Peyer's patch (tissue), 4 donors: ENCODE measurements at regions not wholly inside any gene's neighbourhood (a gene's known extent, or its start where the extent isn't known, plus 50 kb on each side); places are given as distances from the start of the nearest gene placed in this dataset.

Experiments used
- DNase-seq, 3 donors: peaks; one replicate each; pipeline ENCODE4 v3.0.0-alpha.2; 2017 to 2019
- H3K27ac ChIP-seq, 4 donors: fragments of 200-600 bp; sonication (generic); one replicate each; pipeline ENCODE4 v1.5.1; 2016 to 2019
- H3K27me3 ChIP-seq, 2 donors: fragments of 200-600 bp; sonication (generic); one replicate each; pipeline ENCODE4 v1.5.1; 2019
- H3K36me3 ChIP-seq, 3 donors: fragments of 200-600 bp; sonication (generic); one replicate each; pipeline ENCODE4 v1.5.1; 2016 to 2019
- H3K4me1 ChIP-seq, 4 donors: fragments of 200-600 bp; sonication (generic); one replicate each; pipeline ENCODE4 v1.5.1; 2016 to 2019
- H3K4me3 ChIP-seq, 4 donors: fragments of 200-600 bp; sonication (generic); 1 replicate in 3 of 4; 2 replicates in 1 of 4; pipeline ENCODE4 v1.5.1; 2016 to 2019; ENCODE audit warnings: mild to moderate bottlenecking in 1 of 4
- H3K9me3 ChIP-seq, 4 donors: fragments of 200-600 bp; sonication (generic); one replicate each; pipeline ENCODE4 v1.5.1; 2016 to 2019; ENCODE audit warnings: mild to moderate bottlenecking in 1 of 4
- POLR2A ChIP-seq, 2 donors: fragments of 450-650 bp; IDR thresholded peaks; one replicate each; pipeline ENCODE4 v1.5.1; 2017; ENCODE audit warnings: antibody characterized with exemption in 2 of 2, mild to moderate bottlenecking in 2 of 2, moderate library complexity in 2 of 2
- TF ChIP-seq, protein P1 (sequence below), 6 experiments: fragments of 450-650 bp in 4 of 6; fragments of 200-600 bp in 2 of 6; sonication (generic) in 1 of 6; IDR thresholded peaks; one replicate each; pipeline ENCODE4 v1.5.1; 2017 to 2019; ENCODE audit warnings: antibody characterized with exemption in 6 of 6, mild to moderate bottlenecking in 3 of 6, moderate library complexity in 1 of 6

- H3K27me3 ChIP-seq, result no peaks in the 10 kb centered on the region
- H3K9me3 ChIP-seq, result no peaks in the 10 kb centered on the region
- H3K4me3 ChIP-seq, result no peak overlapping the region
- H3K4me1 ChIP-seq, result no peaks in the 10 kb centered on the region
- H3K36me3 ChIP-seq, result no peaks in the 10 kb centered on the region
- no peak for DNase-seq
- H3K27ac ChIP-seq, result no peak overlapping the region
- TF ChIP-seq POLR2A (IDR thresholded peaks at IDR 0.05), result no peak
- TF ChIP-seq, protein P1, sequence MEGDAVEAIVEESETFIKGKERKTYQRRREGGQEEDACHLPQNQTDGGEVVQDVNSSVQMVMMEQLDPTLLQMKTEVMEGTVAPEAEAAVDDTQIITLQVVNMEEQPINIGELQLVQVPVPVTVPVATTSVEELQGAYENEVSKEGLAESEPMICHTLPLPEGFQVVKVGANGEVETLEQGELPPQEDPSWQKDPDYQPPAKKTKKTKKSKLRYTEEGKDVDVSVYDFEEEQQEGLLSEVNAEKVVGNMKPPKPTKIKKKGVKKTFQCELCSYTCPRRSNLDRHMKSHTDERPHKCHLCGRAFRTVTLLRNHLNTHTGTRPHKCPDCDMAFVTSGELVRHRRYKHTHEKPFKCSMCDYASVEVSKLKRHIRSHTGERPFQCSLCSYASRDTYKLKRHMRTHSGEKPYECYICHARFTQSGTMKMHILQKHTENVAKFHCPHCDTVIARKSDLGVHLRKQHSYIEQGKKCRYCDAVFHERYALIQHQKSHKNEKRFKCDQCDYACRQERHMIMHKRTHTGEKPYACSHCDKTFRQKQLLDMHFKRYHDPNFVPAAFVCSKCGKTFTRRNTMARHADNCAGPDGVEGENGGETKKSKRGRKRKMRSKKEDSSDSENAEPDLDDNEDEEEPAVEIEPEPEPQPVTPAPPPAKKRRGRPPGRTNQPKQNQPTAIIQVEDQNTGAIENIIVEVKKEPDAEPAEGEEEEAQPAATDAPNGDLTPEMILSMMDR (IDR thresholded peaks at IDR 0.05), result no peak
Observed at GRCh38 chr9:78397045-78397444, 100.1 kb downstream of the PSAT1 start.

GRCh38 chr9:78397454-78397853 lies 100.5 kb downstream of the PSAT1 start:
- Histone ChIP-seq H3K4me3 (no peak overlapping the region), H3K27ac (no peak overlapping the region), H3K9me3 (no peaks in the 10 kb centered on the region), H3K4me1 (no peaks in the 10 kb centered on the region), H3K36me3 (no peaks in the 10 kb centered on the region), H3K27me3 (no peaks in the 10 kb centered on the region)
- DNase-seq, result no peak
- TF ChIP-seq, protein P1 (IDR thresholded peaks at IDR 0.05), result no peak
- TF ChIP-seq POLR2A (IDR thresholded peaks at IDR 0.05), result no peak

DNA sequence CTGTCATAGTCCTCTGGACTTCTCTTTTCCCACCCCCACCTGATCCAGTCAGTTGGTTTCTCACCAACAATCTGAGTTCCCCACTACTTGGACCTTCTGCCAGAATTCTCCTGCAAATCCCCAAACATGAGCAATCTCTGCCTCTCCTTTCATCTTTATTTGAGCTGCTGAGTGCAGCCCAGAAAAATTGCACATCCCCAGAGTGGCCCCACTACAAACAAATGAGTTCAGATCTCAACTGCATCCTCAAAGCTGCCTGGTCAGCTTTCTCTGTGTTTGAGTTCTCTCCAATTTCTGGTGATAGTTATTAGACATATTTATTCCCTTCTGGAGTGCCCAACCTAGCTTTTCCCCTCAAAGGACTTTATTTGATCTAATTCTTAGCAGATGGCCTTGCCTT lies 102.2 kb downstream of the PSAT1 start:
- no peaks in the 10 kb centered on the region for H3K9me3 ChIP-seq
- no peaks in the 10 kb centered on the region for H3K4me1 ChIP-seq
- no peak overlapping the region for H3K4me3 ChIP-seq

GRCh38 chr9:78400496-78400895 lies 103.6 kb downstream of the PSAT1 start:
- TF ChIP-seq, protein P1 (IDR thresholded peaks at IDR 0.05), result no peak
- TF ChIP-seq POLR2A (IDR thresholded peaks at IDR 0.05), result no peak
- Histone ChIP-seq H3K9me3 (no peaks in the 10 kb centered on the region), H3K4me1 (no peaks in the 10 kb centered on the region)

More for the DNA sequence above, 102.2 kb downstream of the PSAT1 start:
- TF ChIP-seq, protein P1 (IDR thresholded peaks at IDR 0.05), result no peak
- no peak for TF ChIP-seq POLR2A (IDR thresholded peaks at IDR 0.05)
- no peaks in the 10 kb centered on the region for H3K27me3 ChIP-seq
- no peak for DNase-seq
- no peaks in the 10 kb centered on the region for H3K36me3 ChIP-seq
- H3K27ac ChIP-seq, result no peak overlapping the region

DNA sequence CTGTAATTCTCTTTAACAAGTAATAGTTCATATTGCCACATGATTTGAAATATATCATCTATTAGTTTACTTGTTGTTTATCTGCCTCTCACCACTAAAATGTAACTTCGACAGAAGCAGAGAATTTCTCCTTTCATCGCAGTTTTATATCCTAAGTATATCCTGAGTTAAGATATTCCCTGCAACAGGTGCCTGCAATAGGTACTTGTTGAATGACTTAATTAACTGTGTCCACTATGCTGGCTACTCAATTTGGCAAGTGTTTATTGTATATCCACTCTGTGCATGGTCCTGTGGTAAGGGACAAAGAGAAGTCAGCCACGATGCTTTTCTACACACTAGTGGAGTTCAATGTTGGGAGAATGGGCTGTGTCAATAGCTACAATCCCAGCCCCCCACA lies 108.5 kb downstream of the PSAT1 start:
- Histone ChIP-seq H3K27me3 (no peaks in the 10 kb centered on the region), H3K4me1 (no peaks in the 10 kb centered on the region), H3K36me3 (no peaks in the 10 kb centered on the region), H3K9me3 (no peaks in the 10 kb centered on the region), H3K27ac (no peak overlapping the region), H3K4me3 (no peak overlapping the region)
- TF ChIP-seq, protein P1 (IDR thresholded peaks at IDR 0.05), result no peak
- no peak for TF ChIP-seq POLR2A (IDR thresholded peaks at IDR 0.05)
- no peak for DNase-seq

More at GRCh38 chr9:78400496-78400895, 103.6 kb downstream of the PSAT1 start:
- no peaks in the 10 kb centered on the region for H3K27me3 ChIP-seq
- H3K27ac ChIP-seq, result no peak overlapping the region
- no peaks in the 10 kb centered on the region for H3K36me3 ChIP-seq
- H3K4me3 ChIP-seq, result no peak overlapping the region
- DNase-seq, result no peak

- no peaks in the 10 kb centered on the region for H3K4me1 ChIP-seq
- H3K36me3 ChIP-seq, result no peaks in the 10 kb centered on the region
- H3K4me3 ChIP-seq, result no peak overlapping the region
- no peak overlapping the region for H3K27ac ChIP-seq
- DNase-seq, result no peak
- no peak for TF ChIP-seq POLR2A (IDR thresholded peaks at IDR 0.05)
- TF ChIP-seq, protein P1 (IDR thresholded peaks at IDR 0.05), result no peak
- no peaks in the 10 kb centered on the region for H3K9me3 ChIP-seq
- no peaks in the 10 kb centered on the region for H3K27me3 ChIP-seq
Observed at GRCh38 chr9:78406146-78406545, 109.2 kb downstream of the PSAT1 start.
